Lower lobe of right lung (tissue), 2 donors: ENCODE measurements at regions not wholly inside any gene's neighbourhood (a gene's known extent, or its start where the extent isn't known, plus 50 kb on each side); places are given as distances from the start of the nearest gene placed in this dataset.

Experiments
- ATAC-seq, 2 donors: fragments of 200-7000 bp; cut with Tn5 transposase; one replicate each; pipeline ENCODE4 v1.9.1; 2020 to 2022; ENCODE audit warnings: mild to moderate bottlenecking in 2 of 2, moderate library complexity in 2 of 2
- DNase-seq: peaks from one replicate; pipeline ENCODE4 v3.0.0-alpha.2; 2020
- H3K27ac ChIP-seq: fragments of 200-600 bp; one replicate; pipeline ENCODE4 v1.8.0; 2022
- H3K27me3 ChIP-seq: fragments of 200-600 bp; one replicate; pipeline ENCODE4 v1.8.0; 2022; ENCODE audit warnings: low read depth
- H3K36me3 ChIP-seq: fragments of 200-600 bp; one replicate; pipeline ENCODE4 v1.8.0; 2022; ENCODE audit warnings: mild to moderate bottlenecking
- H3K4me1 ChIP-seq: fragments of 200-600 bp; one replicate; pipeline ENCODE4 v1.8.0; 2022
- H3K4me3 ChIP-seq: fragments of 200-600 bp; one replicate; pipeline ENCODE4 v1.8.0; 2022; ENCODE audit warnings: mild to moderate bottlenecking
- H3K9me3 ChIP-seq: fragments of 200-600 bp; one replicate; pipeline ENCODE4 v1.8.0; 2022
- intact Hi-C: fragments of 100-400 bp; cut with DNase I; formaldehyde crosslinking; loops from one replicate; pipeline ENCODE4 v1.11.0; 2022
- TF ChIP-seq, protein P1 (sequence below): fragments of 200-600 bp; IDR thresholded peaks from one replicate; pipeline ENCODE4 v1.8.0; 2022; ENCODE audit warnings: antibody characterized with exemption, mild to moderate bottlenecking
- donor health status: DM: no; HTN: yes; CAD: no; lungs with severe emphysema.

DNA sequence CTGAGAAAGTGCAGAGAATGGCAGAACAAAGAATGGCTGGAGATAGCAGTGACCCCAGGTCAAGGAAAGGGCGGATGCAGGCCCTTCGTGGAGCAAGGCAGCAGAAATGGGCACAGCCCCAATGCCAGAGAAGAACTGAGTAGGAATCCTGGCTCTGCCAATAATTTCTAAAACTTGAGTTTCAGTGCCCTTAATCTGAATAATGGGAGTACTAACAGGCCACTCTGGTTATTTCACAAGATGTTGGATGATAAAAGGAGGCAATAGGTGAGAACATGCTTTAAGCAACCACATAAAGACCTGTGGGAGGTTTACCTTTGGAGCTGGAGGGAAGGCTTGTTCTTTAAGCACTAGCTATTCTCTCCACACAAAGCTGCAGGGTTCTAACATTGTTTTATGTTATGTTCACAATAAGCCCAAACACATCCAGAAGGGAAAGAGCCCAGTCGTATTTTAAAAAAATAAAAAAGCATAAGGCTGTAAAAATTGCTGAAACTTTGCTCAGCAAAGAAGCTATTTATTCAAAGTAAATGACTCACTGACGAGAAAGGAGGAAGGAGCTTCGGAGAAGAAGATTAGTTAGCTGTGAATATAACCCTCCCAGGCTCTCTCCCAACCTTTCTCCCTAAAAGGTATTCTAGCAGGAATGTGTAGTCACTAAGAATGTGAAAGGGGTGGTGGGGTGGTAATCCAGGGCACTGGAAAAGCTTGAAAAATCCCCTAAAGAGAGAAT, 470.2 kb downstream of the TXNL1 start:
- TF ChIP-seq, protein P1, sequence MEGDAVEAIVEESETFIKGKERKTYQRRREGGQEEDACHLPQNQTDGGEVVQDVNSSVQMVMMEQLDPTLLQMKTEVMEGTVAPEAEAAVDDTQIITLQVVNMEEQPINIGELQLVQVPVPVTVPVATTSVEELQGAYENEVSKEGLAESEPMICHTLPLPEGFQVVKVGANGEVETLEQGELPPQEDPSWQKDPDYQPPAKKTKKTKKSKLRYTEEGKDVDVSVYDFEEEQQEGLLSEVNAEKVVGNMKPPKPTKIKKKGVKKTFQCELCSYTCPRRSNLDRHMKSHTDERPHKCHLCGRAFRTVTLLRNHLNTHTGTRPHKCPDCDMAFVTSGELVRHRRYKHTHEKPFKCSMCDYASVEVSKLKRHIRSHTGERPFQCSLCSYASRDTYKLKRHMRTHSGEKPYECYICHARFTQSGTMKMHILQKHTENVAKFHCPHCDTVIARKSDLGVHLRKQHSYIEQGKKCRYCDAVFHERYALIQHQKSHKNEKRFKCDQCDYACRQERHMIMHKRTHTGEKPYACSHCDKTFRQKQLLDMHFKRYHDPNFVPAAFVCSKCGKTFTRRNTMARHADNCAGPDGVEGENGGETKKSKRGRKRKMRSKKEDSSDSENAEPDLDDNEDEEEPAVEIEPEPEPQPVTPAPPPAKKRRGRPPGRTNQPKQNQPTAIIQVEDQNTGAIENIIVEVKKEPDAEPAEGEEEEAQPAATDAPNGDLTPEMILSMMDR: no peak
- ATAC-seq: no peak
- Histone ChIP-seq H3K27me3 (no peaks in the 10 kb centered on the region), H3K9me3 (no peaks in the 10 kb centered on the region), H3K27ac (peak overlapping the region; percentile 48), H3K4me1 (peaks cover 13% of the 10 kb centered on the region), H3K4me3 (no peak overlapping the region), H3K36me3 (no peaks in the 10 kb centered on the region)
- intact Hi-C loops: no loop called here
- no peak for DNase-seq

DNA sequence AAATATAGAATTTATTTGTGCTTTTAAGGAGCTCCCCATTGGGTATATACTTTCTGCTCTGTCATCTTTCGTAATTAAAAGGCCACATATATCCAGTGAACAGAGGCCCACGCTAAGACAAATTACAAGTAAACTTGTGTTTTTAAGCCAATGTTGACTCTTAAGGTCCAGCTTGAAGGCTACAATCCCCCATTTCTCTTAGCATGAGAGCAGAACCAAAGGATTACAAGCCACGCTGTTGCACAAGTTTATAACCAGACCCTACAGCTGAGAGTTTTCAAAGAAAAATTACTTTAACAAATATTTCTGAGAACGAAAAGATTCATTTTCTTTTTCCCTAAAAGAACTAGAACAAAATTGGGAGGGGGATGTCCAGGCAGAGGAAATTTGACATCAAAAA, 471.0 kb downstream of the TXNL1 start:
- TF ChIP-seq, protein P1: no peak
- no peaks in the 10 kb centered on the region for H3K36me3 ChIP-seq
- DNase-seq: no peak
- H3K9me3 ChIP-seq: no peaks in the 10 kb centered on the region
- no peak for ATAC-seq
- H3K4me3 ChIP-seq: no peak overlapping the region
- no peaks in the 10 kb centered on the region for H3K27me3 ChIP-seq
- intact Hi-C loops: no loop called here
- H3K4me1 ChIP-seq: peaks cover 13% of the 10 kb centered on the region
- H3K27ac ChIP-seq: no peak overlapping the region

DNA sequence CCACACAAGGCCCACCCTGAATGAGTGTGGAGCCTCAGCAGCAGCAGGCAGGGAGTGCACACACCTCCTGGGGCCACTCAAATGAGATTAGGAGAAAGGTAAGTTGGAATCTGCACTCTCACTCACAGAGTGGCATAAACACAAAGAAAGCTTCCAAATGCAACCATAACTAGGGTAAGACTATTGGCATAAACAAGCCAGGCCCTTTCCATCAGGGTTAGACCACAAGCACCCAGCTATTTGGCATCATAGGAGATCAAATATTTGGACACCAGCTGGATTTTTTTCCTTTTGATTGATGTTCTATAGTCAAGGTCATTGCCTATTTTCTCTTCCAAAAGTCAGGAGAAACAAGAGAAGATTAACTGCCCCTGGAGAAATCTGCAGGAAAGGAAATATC, 471.5 kb downstream of the TXNL1 start:
- no peak for ATAC-seq
- H3K27me3 ChIP-seq: no peaks in the 10 kb centered on the region
- no peaks in the 10 kb centered on the region for H3K9me3 ChIP-seq
- no peaks in the 10 kb centered on the region for H3K36me3 ChIP-seq
- H3K4me3 ChIP-seq: no peak overlapping the region
- H3K27ac ChIP-seq: no peak overlapping the region
- no peak for DNase-seq
- TF ChIP-seq, protein P1: no peak
- intact Hi-C loops: no loop called here
- H3K4me1 ChIP-seq: peaks cover 17% of the 10 kb centered on the region

DNA sequence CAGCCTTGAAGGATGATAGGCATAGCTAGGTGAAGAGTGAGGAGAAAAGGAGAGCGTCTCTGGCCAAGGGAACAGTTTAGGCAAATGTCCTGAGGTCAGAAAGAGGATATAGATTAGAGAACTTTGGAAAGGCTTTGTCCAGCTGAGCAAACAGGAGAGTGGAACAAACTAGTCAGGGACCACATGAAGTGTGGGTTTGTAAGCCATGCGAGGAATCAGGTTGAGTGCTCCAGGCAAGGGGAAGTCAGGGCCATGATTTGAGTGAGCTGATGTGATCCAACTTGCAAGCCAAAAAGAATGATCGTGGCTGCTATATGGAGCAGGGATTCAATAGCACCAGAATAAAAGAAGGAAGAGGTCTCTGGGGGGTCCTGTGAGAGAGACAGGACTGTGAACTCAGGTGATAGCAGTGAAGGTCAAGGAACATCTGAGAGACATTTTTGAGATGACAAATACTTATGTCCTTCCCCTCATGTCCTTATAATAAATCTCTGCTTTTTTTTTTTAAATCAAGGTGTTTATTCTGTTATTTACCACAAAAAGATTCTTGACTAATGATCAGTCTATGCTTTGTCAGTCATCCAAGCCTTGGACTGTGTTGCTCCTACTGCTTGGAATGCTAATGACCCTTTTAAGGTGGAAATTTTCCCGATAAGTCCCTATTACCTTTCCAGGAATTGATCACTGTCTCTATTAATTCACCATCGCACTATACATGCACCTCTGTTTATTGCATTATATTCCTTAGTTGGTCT, 472.6 kb downstream of the TXNL1 start:
- Histone ChIP-seq H3K27me3 (no peaks in the 10 kb centered on the region), H3K27ac (no peak overlapping the region), H3K9me3 (no peaks in the 10 kb centered on the region), H3K4me3 (no peak overlapping the region), H3K4me1 (peaks cover 22% of the 10 kb centered on the region), H3K36me3 (no peaks in the 10 kb centered on the region)
- no peak for ATAC-seq
- DNase-seq: no peak
- TF ChIP-seq, protein P1: no peak
- intact Hi-C loops: no loop called here

DNA sequence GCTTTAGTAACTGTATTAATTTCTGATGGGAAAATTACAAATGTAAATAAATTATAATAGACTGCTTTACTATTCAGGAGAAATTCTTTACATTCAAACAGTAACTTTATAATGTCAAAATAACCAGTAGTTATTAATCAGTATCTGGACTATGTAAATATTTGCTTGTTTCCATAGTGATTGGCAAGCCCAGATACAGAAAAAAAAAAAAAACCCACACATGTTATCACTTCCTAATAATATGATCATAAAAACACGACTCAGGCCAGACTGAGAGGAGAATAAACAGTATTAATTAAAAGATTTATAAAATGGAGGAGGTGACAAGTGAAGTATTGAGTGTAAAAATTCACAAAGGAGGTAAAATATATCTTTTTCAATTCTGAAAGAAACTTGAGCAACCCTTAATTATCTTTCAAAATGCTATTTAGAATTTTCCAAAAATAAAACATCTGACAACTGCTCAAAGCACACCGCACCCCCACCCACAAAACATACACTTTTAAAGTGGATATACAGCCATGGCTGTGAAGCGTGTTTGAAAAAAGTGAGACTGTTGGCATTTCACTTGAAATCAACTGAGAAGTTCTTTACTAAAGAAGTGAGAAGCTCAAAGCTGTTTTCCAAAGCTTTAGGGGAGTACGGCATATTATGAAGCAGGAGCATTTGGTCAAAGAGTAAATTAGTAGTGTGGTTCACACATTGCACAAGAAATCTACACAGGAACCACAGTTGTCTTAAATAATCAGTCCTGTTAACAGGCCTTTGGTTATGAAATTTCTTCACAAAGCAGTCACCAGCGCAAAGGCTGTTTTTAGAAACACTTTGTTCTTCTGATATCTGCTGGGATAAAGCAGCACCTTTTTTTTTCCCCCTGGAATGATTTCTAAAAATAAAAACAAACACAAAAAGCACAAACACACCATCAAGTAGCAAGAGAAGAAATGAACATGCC, 475.8 kb downstream of the TXNL1 start:
- TF ChIP-seq, protein P1: no peak
- peaks cover 18% of the 10 kb centered on the region for H3K4me1 ChIP-seq
- H3K9me3 ChIP-seq: no peaks in the 10 kb centered on the region
- H3K27ac ChIP-seq: peak overlapping the region; percentile 37
- H3K36me3 ChIP-seq: no peaks in the 10 kb centered on the region
- H3K4me3 ChIP-seq: no peak overlapping the region
- H3K27me3 ChIP-seq: no peaks in the 10 kb centered on the region
- DNase-seq: no peak
- intact Hi-C loops: no loop called here
- peak in 1 of 2 donors; percentile 75 for ATAC-seq
